NB4 (cell line): ENCODE measurements at regions not wholly inside any gene's neighbourhood (a gene's known extent, or its start where the extent isn't known, plus 50 kb on each side); places are given as distances from the start of the nearest gene placed in this dataset.

ENCODE experiments used
- DNase-seq: peaks from one replicate; pipeline ENCODE4 v3.0.0; 2010; ENCODE audit warnings: low read depth
- H3K4me3 ChIP-seq: one replicate; pipeline ENCODE4 v1.5.1; 2011; ENCODE audit warnings: mild to moderate bottlenecking, low read depth, low read length, moderate library complexity
- CTCF ChIP-seq: IDR thresholded peaks from one replicate; pipeline ENCODE4 v1.5.1; 2012; ENCODE audit warnings: low read depth, low read length
- MAX ChIP-seq: IDR thresholded peaks from 2 replicates; pipeline ENCODE4 v1.6.1; 2011; ENCODE audit warnings: low read depth, low read length
- MYC ChIP-seq: IDR thresholded peaks from 2 replicates; pipeline ENCODE4 v1.6.1; 2011; ENCODE audit warnings: low read depth, low read length
- POLR2A ChIP-seq: IDR thresholded peaks from 2 replicates; pipeline ENCODE4 v1.6.1; 2011; ENCODE audit warnings: mild to moderate bottlenecking; ENCODE audit not compliant: insufficient read length; ENCODE audit errors: extremely low read depth

- no peak overlapping the region for H3K4me3 ChIP-seq
- no peak for TF ChIP-seq CTCF
- TF ChIP-seq MYC: no peak
- TF ChIP-seq POLR2A: no peak
- TF ChIP-seq MAX: no peak
- DNase-seq: no peak
Observed at GRCh38 chr15:38671675-38672254, 107.2 kb upstream of the RASGRP1 start.

GRCh38 chr15:38672273-38672672 is 107.7 kb upstream of the RASGRP1 start:
- TF ChIP-seq POLR2A: no peak
- no peak for TF ChIP-seq MYC
- no peak for TF ChIP-seq CTCF
- no peak for TF ChIP-seq MAX
- no peak for DNase-seq

GRCh38 chr15:38672814-38673670 is 108.4 kb upstream of the RASGRP1 start:
- no peak for DNase-seq
- no peak for TF ChIP-seq MYC
- no peak for TF ChIP-seq MAX
- TF ChIP-seq POLR2A: no peak
- no peak for TF ChIP-seq CTCF
- H3K4me3 ChIP-seq: no peak overlapping the region

More at GRCh38 chr15:38672273-38672672, 107.7 kb upstream of the RASGRP1 start:
- H3K4me3 ChIP-seq: no peak overlapping the region

GRCh38 chr15:38674448-38674847 is 109.8 kb upstream of the RASGRP1 start:
- TF ChIP-seq CTCF: no peak
- TF ChIP-seq MAX: no peak
- no peak overlapping the region for H3K4me3 ChIP-seq
- DNase-seq: no peak

- no peak overlapping the region for H3K4me3 ChIP-seq
- no peak for DNase-seq
- no peak for TF ChIP-seq MAX
Observed at GRCh38 chr15:38678281-38678680, 113.7 kb upstream of the RASGRP1 start.

GRCh38 chr15:38680775-38681174 is 116.2 kb upstream of the RASGRP1 start:
- H3K4me3 ChIP-seq: no peak overlapping the region
- no peak for DNase-seq
- TF ChIP-seq CTCF (no peak), MAX (no peak), MYC (no peak), POLR2A (no peak)
